Loucy (cell line): ENCODE measurements at regions not wholly inside any gene's neighbourhood (a gene's known extent, or its start where the extent isn't known, plus 50 kb on each side); places are given as distances from the start of the nearest gene placed in this dataset.

Experiments used
- CTCF ChIP-seq: fragments of 200-600 bp; sonication (generic); conservative IDR thresholded peaks from 2 replicates; pipeline ENCODE4 v1.5.1; 2014; ENCODE audit warnings: mild to moderate bottlenecking, antibody characterized with exemption, low read length
- EZH2phosphoT487 ChIP-seq: fragments of 200-600 bp; IDR thresholded peaks from 2 replicates; pipeline ENCODE4 v1.6.1; 2018; ENCODE audit warnings: antibody characterized with exemption, mild to moderate bottlenecking, moderate library complexity, borderline replicate concordance

GRCh38 chr6:4185846-4186245 is 50.5 kb upstream of the ECI2 start:
- TF ChIP-seq CTCF (no peak), EZH2phosphoT487 (no peak)
